GM12878 (cell line): ENCODE measurements at regions not wholly inside any gene's neighbourhood (a gene's known extent, or its start where the extent isn't known, plus 50 kb on each side); places are given as distances from the start of the nearest gene placed in this dataset.

Experiments
- ATAC-seq: fragments of 200-7000 bp; cut with Tn5 transposase; 3 replicates; pipeline ENCODE4 v1.9.1; 2020; ENCODE audit warnings: mild to moderate bottlenecking, moderate library complexity
- BruUV-seq: library from RNA; stranded (reverse); fragments of 400-500 nt; replicated peaks from 2 replicates; lab custom pipeline; 2021; lab: Mats Ljungman, UMichigan
- CTCF ChIA-PET: fragments of 300-600 bp; sonication (Branson Sonifier 250); formaldehyde crosslinking; extraction: SDS; loops from one replicate; lab custom pipeline; 2021; ENCODE audit warnings: inconsistent platforms; lab: Yijun Ruan, JAX
- POLR2A ChIA-PET: fragments of 350-600 bp; formaldehyde crosslinking; extraction: SDS; loops from one replicate; lab custom pipeline; 2021; ENCODE audit warnings: inconsistent platforms; lab: Charles Lee
- RAD21 ChIA-PET: fragments of 300-600 bp; sonication (Branson Sonifier 250); formaldehyde crosslinking; loops from one replicate; lab custom pipeline; 2023; ENCODE audit warnings: antibody characterized with exemption; ENCODE audit not compliant: unreplicated experiment; lab: Charles Lee
- SMC1A ChIA-PET: fragments of 300-600 bp; sonication (Branson Sonifier 250); formaldehyde crosslinking; loops from one replicate; lab custom pipeline; 2023; ENCODE audit not compliant: unreplicated experiment, uncharacterized antibody; lab: Charles Lee
- DNase-seq: peaks from one replicate; pipeline ENCODE4 v3.0.0-alpha.2; 2011; ENCODE audit warnings: low read depth, low spot score
- FAIRE-seq: peaks from 3 replicates; lab custom pipeline; 2011; peaks lifted over from hg19 to GRCh38; lab: Jason Lieb, UNC
- H2AFZ ChIP-seq: 2 replicates; pipeline ENCODE4 v1.6.0; 2011; ENCODE audit warnings: low read depth, low read length, control low read depth; ENCODE audit not compliant: control insufficient read depth
- H3K27ac ChIP-seq: 2 replicates; pipeline ENCODE4 v1.5.1; 2011; ENCODE audit warnings: control low read depth; ENCODE audit not compliant: control insufficient read depth, insufficient read depth
- H3K27me3 ChIP-seq, 2 experiments: replicated peaks in 1 of 2; 2 replicates each; pipeline versions ENCODE4 v1.6.0 to v1.6.1; 2011; ENCODE audit warnings: low read length in 1 of 2; ENCODE audit not compliant: control insufficient read depth in 2 of 2, insufficient read depth in 2 of 2
- H3K36me3 ChIP-seq, 2 experiments: 2 replicates each; pipeline ENCODE4 v1.5.1; 2011; ENCODE audit warnings: low read length in 1 of 2; ENCODE audit not compliant: control insufficient read depth in 2 of 2, insufficient read depth in 2 of 2
- H3K4me1 ChIP-seq: 2 replicates; pipeline ENCODE4 v1.6.1; 2011; ENCODE audit warnings: mild to moderate bottlenecking, low read length, moderate library complexity, mixed read lengths; ENCODE audit not compliant: control insufficient read depth, insufficient read depth
- H3K4me2 ChIP-seq: 2 replicates; pipeline ENCODE4 v1.6.0; 2011; ENCODE audit warnings: control low read depth; ENCODE audit not compliant: control insufficient read depth, insufficient read depth
- H3K4me3 ChIP-seq: fragments of 200-600 bp; sonication (generic); 2 replicates; pipeline ENCODE4 v1.5.1; 2016
- H3K79me2 ChIP-seq: 2 replicates; pipeline ENCODE4 v1.6.0; 2011; ENCODE audit warnings: low read length; ENCODE audit not compliant: control insufficient read depth, insufficient read depth
- H3K9ac ChIP-seq: 2 replicates; pipeline ENCODE4 v1.8.0; 2011; ENCODE audit warnings: low read length, control low read depth, mixed read lengths; ENCODE audit not compliant: control insufficient read depth, insufficient read depth
- H3K9me3 ChIP-seq: replicated peaks from 3 replicates; pipeline ENCODE4 v1.5.1; 2011; ENCODE audit warnings: mild to moderate bottlenecking, low read length; ENCODE audit not compliant: control insufficient read depth, insufficient read depth
- H4K20me1 ChIP-seq: 2 replicates; pipeline ENCODE4 v1.6.0; 2011; ENCODE audit not compliant: control insufficient read depth, insufficient read depth
- CBX5 ChIP-seq: sonication (generic); IDR thresholded peaks from 2 replicates; pipeline ENCODE4 v1.6.1; 2016; ENCODE audit warnings: low read depth, moderate library complexity, mild to moderate bottlenecking, inconsistent platforms
- JUND ChIP-seq: IDR thresholded peaks from 2 replicates; pipeline ENCODE4 v1.6.1; 2012; ENCODE audit warnings: low read depth, mild to moderate bottlenecking, low read length, improper control_type of control experiment, moderate library complexity
- NFXL1 ChIP-seq: fragments of 450-650 bp; IDR thresholded peaks from 2 replicates; pipeline ENCODE4 v1.6.1; 2017; ENCODE audit warnings: antibody characterized with exemption, mild to moderate bottlenecking, borderline replicate concordance
- NRF1 ChIP-seq: conservative IDR thresholded peaks from 2 replicates; pipeline ENCODE4 v1.6.1; 2011; ENCODE audit warnings: mild to moderate bottlenecking, low read depth, low read length, improper control_type of control experiment
- POLR2AphosphoS2 ChIP-seq: IDR thresholded peaks from 2 replicates; pipeline ENCODE4 v1.6.1; 2011; ENCODE audit warnings: low read depth, mild to moderate bottlenecking, low read length, improper control_type of control experiment, moderate library complexity
- STAT3 ChIP-seq: IDR thresholded peaks from 2 replicates; pipeline ENCODE4 v1.6.1; 2011; ENCODE audit warnings: low read depth, low read length, improper control_type of control experiment
- WGBS: methylation state at CpG from one replicate; pipeline ENCODE4 v1.1.6; 2016; ENCODE audit warnings: low lambda C conversion rate; ENCODE audit not compliant: insufficient replicate concordance, insufficient coverage; ENCODE audit errors: missing lambda C conversion rate; 5-methylcytosine and 5-hydroxymethylcytosine counted together
- in situ Hi-C: fragments of 300-500 bp; cut with MboI; formaldehyde crosslinking; loops from 9 replicates; pipeline ENCODE4 v1.14.3; 2018; ENCODE audit warnings: mixed read lengths
- intact Hi-C: fragments of 100-400 bp; cut with micrococcal nuclease; formaldehyde crosslinking; loops from one replicate; pipeline ENCODE4 v1.14.2; 2022; ENCODE audit not compliant: unreplicated experiment
- TF ChIP-seq, protein P1 (sequence below): fragments of 450-650 bp; IDR thresholded peaks from 2 replicates; pipeline ENCODE4 v1.6.1; 2017; ENCODE audit warnings: low read depth, mild to moderate bottlenecking, moderate library complexity
- TF ChIP-seq, protein P2 (sequence below): fragments of 450-650 bp; formaldehyde crosslinking; IDR thresholded peaks from 2 replicates; pipeline ENCODE4 v1.4.0; 2020; ENCODE audit warnings: mild to moderate bottlenecking, moderate library complexity
- TF ChIP-seq, protein P3 (sequence below): fragments of 450-650 bp; formaldehyde crosslinking; IDR thresholded peaks from 2 replicates; pipeline ENCODE4 v1.5.0; 2022; ENCODE audit warnings: mild to moderate bottlenecking, missing genetic modification characterization
- TF ChIP-seq, protein P4 (sequence below): fragments of 450-650 bp; IDR thresholded peaks from 2 replicates; pipeline ENCODE4 v1.6.1; 2014; ENCODE audit warnings: mild to moderate bottlenecking

DNA sequence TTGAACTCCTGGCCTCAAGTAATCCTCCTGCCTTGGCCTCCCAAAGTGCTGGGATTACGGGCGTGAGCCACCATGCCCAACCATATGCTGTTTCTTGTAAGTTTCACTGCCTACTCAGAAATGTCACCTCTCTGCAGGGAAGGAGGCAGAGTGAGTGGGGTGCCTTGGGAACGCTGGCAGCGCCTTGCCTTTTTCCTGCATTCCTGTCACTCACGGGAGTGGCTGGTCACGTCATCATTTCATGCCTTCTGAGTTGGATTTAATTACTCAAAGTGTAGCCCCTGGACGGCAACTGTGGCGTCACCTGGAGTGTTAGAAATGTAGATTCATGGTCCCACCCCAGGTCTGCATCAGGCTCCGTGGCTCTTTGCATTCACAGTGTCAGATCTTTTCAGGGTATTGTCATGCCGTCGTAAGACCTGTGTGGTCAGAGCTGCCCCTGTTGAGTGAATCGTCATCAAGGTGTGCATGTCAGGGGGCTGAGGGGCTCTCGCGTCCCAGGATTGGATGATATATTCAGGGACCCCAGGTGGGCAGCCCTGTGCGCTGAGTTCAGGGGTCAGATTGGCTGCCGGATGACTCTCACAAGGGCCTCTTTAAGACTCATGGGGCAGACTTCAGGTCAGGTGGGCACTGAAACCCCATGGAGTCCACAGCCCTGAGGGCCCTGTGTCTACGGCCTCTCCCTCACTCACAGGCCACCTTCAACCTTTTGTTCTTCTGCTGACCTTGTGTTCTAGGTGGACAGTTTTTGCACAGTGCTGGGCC lies 65.9 kb upstream of the KLHL25 start:
- 35% methylated on average over 17 of the region's 17 CpGs for WGBS
- Histone ChIP-seq H3K36me3 (no peaks in the 10 kb centered on the region), H3K4me1 (no peaks in the 10 kb centered on the region), H3K4me2 (no peak overlapping the region), H3K4me3 (no peak overlapping the region), H3K79me2 (no peaks in the 10 kb centered on the region), H2AFZ (no peak overlapping the region), H3K9me3 (no peaks in the 10 kb centered on the region), H4K20me1 (no peaks in the 10 kb centered on the region), H3K27me3 (no peaks in the 10 kb centered on the region; a peak in 1 of 4 replicates), H3K9ac (no peak overlapping the region), H3K27ac (no peak overlapping the region)
- SMC1A ChIA-PET = no interaction called here
- RAD21 ChIA-PET = no interaction called here
- CTCF ChIA-PET = interaction anchor here (0.6 to 1.7 kb wide), 4 partner anchors 18 to 1944 kb away, joined by 3 to 7 read pairs (median 4); no protein-coding TSS in a partner anchor
- ATAC-seq = no peak
- no peak for FAIRE-seq
- BruUV-seq = no TSS peak
- in situ Hi-C loops (no loop called here), intact Hi-C loops (no loop called here)
- DNase-seq = no peak
- POLR2A ChIA-PET = no interaction called here
- TF ChIP-seq JUND = no peak
- TF ChIP-seq NFXL1 = no peak
- TF ChIP-seq STAT3 = no peak
- TF ChIP-seq, protein P1, sequence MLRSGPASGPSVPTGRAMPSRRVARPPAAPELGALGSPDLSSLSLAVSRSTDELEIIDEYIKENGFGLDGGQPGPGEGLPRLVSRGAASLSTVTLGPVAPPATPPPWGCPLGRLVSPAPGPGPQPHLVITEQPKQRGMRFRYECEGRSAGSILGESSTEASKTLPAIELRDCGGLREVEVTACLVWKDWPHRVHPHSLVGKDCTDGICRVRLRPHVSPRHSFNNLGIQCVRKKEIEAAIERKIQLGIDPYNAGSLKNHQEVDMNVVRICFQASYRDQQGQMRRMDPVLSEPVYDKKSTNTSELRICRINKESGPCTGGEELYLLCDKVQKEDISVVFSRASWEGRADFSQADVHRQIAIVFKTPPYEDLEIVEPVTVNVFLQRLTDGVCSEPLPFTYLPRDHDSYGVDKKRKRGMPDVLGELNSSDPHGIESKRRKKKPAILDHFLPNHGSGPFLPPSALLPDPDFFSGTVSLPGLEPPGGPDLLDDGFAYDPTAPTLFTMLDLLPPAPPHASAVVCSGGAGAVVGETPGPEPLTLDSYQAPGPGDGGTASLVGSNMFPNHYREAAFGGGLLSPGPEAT = no peak
- TF ChIP-seq, protein P2, sequence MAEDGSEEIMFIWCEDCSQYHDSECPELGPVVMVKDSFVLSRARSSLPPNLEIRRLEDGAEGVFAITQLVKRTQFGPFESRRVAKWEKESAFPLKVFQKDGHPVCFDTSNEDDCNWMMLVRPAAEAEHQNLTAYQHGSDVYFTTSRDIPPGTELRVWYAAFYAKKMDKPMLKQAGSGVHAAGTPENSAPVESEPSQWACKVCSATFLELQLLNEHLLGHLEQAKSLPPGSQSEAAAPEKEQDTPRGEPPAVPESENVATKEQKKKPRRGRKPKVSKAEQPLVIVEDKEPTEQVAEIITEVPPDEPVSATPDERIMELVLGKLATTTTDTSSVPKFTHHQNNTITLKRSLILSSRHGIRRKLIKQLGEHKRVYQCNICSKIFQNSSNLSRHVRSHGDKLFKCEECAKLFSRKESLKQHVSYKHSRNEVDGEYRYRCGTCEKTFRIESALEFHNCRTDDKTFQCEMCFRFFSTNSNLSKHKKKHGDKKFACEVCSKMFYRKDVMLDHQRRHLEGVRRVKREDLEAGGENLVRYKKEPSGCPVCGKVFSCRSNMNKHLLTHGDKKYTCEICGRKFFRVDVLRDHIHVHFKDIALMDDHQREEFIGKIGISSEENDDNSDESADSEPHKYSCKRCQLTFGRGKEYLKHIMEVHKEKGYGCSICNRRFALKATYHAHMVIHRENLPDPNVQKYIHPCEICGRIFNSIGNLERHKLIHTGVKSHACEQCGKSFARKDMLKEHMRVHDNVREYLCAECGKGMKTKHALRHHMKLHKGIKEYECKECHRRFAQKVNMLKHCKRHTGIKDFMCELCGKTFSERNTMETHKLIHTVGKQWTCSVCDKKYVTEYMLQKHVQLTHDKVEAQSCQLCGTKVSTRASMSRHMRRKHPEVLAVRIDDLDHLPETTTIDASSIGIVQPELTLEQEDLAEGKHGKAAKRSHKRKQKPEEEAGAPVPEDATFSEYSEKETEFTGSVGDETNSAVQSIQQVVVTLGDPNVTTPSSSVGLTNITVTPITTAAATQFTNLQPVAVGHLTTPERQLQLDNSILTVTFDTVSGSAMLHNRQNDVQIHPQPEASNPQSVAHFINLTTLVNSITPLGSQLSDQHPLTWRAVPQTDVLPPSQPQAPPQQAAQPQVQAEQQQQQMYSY (CRISPR knock-in tag) = no peak
- TF ChIP-seq POLR2AphosphoS2 = no peak
- TF ChIP-seq, protein P3, sequence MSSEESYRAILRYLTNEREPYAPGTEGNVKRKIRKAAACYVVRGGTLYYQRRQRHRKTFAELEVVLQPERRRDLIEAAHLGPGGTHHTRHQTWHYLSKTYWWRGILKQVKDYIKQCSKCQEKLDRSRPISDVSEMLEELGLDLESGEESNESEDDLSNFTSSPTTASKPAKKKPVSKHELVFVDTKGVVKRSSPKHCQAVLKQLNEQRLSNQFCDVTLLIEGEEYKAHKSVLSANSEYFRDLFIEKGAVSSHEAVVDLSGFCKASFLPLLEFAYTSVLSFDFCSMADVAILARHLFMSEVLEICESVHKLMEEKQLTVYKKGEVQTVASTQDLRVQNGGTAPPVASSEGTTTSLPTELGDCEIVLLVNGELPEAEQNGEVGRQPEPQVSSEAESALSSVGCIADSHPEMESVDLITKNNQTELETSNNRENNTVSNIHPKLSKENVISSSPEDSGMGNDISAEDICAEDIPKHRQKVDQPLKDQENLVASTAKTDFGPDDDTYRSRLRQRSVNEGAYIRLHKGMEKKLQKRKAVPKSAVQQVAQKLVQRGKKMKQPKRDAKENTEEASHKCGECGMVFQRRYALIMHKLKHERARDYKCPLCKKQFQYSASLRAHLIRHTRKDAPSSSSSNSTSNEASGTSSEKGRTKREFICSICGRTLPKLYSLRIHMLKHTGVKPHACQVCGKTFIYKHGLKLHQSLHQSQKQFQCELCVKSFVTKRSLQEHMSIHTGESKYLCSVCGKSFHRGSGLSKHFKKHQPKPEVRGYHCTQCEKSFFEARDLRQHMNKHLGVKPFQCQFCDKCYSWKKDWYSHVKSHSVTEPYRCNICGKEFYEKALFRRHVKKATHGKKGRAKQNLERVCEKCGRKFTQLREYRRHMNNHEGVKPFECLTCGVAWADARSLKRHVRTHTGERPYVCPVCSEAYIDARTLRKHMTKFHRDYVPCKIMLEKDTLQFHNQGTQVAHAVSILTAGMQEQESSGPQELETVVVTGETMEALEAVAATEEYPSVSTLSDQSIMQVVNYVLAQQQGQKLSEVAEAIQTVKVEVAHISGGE (CRISPR knock-in tag) = no peak
- TF ChIP-seq NRF1 = no peak
- TF ChIP-seq CBX5 = no peak
- TF ChIP-seq, protein P4, sequence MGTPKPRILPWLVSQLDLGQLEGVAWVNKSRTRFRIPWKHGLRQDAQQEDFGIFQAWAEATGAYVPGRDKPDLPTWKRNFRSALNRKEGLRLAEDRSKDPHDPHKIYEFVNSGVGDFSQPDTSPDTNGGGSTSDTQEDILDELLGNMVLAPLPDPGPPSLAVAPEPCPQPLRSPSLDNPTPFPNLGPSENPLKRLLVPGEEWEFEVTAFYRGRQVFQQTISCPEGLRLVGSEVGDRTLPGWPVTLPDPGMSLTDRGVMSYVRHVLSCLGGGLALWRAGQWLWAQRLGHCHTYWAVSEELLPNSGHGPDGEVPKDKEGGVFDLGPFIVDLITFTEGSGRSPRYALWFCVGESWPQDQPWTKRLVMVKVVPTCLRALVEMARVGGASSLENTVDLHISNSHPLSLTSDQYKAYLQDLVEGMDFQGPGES = no peak
